Activated naive CD8-positive, alpha-beta T cell treated with anti-CD3 and anti-CD28 coated beads, Interleukin-2, amount 50 U/mL, for 24 hours (primary cell): ENCODE measurements at regions not wholly inside any gene's neighbourhood (a gene's known extent, or its start where the extent isn't known, plus 50 kb on each side); places are given as distances from the start of the nearest gene placed in this dataset.
"Not testable (repeated sequence)": the region's sequence is repeated elsewhere in the genome, so short reads cannot be mapped to it uniquely, and the experiment has no call there.

ENCODE experiments used
- ATAC-seq: fragments of 150-1000 bp; cut with Tn5 transposase; one replicate; pipeline ENCODE4 v1.10.0; 2021
- DNase-seq: peaks from one replicate; pipeline ENCODE4 v3.0.0; 2021
- H3K27ac Mint-ChIP-seq: one replicate; pipeline ENCODE4 v1.8.0; 2021; ENCODE audit warnings: mild to moderate bottlenecking, mixed read lengths
- H3K27me3 Mint-ChIP-seq: one replicate; pipeline ENCODE4 v1.8.0; 2021; ENCODE audit warnings: mixed read lengths
- H3K36me3 Mint-ChIP-seq: one replicate; pipeline ENCODE4 v1.8.0; 2021; ENCODE audit warnings: low read depth, mixed read lengths
- H3K4me1 Mint-ChIP-seq: one replicate; pipeline ENCODE4 v1.8.0; 2021; ENCODE audit warnings: mixed read lengths
- H3K4me3 Mint-ChIP-seq: one replicate; pipeline ENCODE4 v1.8.0; 2021; ENCODE audit warnings: mild to moderate bottlenecking, moderate library complexity, mixed read lengths
- H3K9me3 Mint-ChIP-seq: one replicate; pipeline ENCODE4 v1.8.0; 2021; ENCODE audit warnings: mixed read lengths

- Mint-ChIP-seq H3K27me3 (no peaks in the 10 kb centered on the region), H3K9me3 (peaks cover 5% of the 10 kb centered on the region), H3K4me3 (no peak overlapping the region), H3K36me3 (no peaks in the 10 kb centered on the region), H3K4me1 (no peaks in the 10 kb centered on the region), H3K27ac (no peak overlapping the region)
- ATAC-seq, result no peak
- no peak for DNase-seq
Observed at GRCh38 chr14:85074955-85075354, 455.0 kb upstream of the FLRT2 start.

DNA sequence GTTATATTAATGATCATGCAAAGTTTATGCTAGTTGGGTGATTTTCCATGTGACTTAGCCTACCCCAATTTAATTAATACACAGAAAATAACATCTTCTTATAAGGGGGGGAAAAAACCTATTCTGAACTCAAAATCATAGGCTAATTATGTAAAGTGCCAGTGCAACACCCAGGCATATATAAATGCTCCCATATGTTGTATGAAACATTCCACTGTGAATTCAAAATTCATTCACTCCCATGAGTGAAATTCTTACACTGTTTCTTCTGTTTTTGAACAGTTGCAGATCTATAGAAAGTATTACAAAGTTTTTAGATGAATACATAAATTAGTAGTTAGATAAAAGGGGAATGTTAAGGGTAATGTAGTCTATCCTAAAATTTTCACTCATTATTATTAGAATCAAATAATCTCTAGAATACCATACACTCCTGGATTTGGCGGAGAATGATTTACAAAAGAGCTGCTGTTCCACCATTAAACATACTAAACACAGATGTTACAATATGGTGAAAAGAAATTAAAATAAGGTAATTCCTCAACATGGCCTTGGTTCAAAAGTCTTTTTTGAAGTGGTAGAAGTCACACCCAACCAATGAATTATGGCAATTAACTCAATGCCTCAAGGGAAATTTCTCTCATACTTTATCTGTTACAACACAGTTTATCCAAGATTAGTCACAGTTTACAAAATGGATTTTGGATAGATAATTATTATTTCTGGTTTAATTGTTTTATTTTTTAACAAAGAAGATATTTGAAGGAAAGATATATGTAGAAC lies 454.1 kb upstream of the FLRT2 start:
- no peak overlapping the region for H3K4me3 Mint-ChIP-seq
- no peak for ATAC-seq
- no peaks in the 10 kb centered on the region for H3K36me3 Mint-ChIP-seq

GRCh38 chr14:85077716-85078115 lies 452.2 kb upstream of the FLRT2 start:
- DNase-seq, ATAC-seq, H3K27me3 Mint-ChIP-seq, H3K9me3 Mint-ChIP-seq, H3K36me3 Mint-ChIP-seq, H3K4me1 Mint-ChIP-seq, H3K4me3 Mint-ChIP-seq, H3K27ac Mint-ChIP-seq: not testable (repeated sequence)

More for the DNA sequence above, 454.1 kb upstream of the FLRT2 start:
- H3K27ac Mint-ChIP-seq, result no peak overlapping the region
- H3K27me3 Mint-ChIP-seq, result no peaks in the 10 kb centered on the region
- DNase-seq, result no peak
- H3K4me1 Mint-ChIP-seq, result no peaks in the 10 kb centered on the region
- peaks cover 5% of the 10 kb centered on the region for H3K9me3 Mint-ChIP-seq

DNA sequence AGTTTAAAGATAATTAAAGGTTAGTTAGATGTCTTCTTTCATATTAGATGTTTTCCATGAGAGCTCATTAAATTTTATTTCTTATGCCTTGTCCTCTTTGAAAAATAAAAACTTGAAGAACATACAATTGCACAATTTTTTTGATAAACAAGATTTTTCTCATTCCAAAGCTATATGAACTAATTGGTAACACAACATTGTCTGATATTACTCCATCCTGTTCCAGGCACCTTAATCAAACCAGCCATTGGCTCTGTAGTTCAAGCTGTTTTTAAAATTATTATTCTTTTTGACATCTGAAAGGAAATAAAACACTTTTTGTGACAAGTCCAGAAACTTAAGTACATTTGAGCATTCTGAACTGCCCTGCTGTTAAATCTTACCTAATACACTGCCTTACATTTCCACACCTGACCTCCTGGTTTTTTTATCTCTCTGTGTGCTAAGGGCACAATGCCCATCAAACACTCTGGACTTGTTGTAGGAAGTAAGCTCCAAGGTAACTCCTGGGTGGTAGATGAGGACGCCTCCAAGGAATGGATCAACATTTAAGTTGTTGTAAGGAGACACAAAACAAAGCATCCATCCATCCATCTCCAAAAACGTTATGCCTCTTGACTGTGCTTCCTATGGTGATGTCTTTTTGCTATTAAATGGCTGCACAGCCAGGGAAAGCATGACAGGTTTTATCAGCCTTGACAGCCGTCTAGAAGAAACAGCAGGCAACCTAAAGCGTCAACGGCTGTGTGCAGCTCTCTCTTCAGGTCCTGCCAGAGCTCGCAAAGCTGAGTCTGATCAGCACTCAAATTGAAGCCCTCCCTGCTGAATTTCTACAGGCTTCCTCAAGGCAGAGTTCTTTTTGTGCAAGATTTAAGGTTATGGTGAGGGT lies 449.9 kb upstream of the FLRT2 start:
- no peaks in the 10 kb centered on the region for H3K36me3 Mint-ChIP-seq
- no peak overlapping the region for H3K4me3 Mint-ChIP-seq
- ATAC-seq, result no peak
- peaks cover 8% of the 10 kb centered on the region for H3K9me3 Mint-ChIP-seq
- H3K27me3 Mint-ChIP-seq, result no peaks in the 10 kb centered on the region
- no peaks in the 10 kb centered on the region for H3K4me1 Mint-ChIP-seq
- no peak for DNase-seq
- H3K27ac Mint-ChIP-seq, result no peak overlapping the region

DNA sequence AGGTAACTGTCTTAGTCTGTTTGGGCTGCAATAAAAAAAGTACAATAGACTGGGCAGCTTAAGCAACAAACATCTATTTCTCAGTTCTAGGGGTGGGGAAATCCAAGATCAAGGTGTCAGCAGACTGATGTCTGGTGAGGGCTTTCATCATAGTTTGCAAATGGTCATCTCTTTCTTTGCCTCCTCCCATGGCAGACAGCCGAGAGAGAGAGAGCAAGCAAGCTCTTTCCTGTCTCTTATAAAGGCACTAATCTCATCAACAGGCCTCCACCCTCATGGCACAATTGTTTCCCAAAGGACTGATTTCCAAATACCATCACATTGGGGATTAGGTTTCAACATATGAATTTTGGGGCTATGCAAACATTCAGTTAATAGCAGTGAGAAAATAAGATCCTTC lies 445.6 kb upstream of the FLRT2 start:
- Mint-ChIP-seq H3K27ac (no peak overlapping the region), H3K27me3 (no peaks in the 10 kb centered on the region), H3K36me3 (no peaks in the 10 kb centered on the region), H3K4me3 (no peak overlapping the region), H3K4me1 (no peaks in the 10 kb centered on the region), H3K9me3 (peaks cover 12% of the 10 kb centered on the region)
- DNase-seq, result no peak
- ATAC-seq, result no peak

- no peaks in the 10 kb centered on the region for H3K27me3 Mint-ChIP-seq
- ATAC-seq (no peak), DNase-seq (no peak)
- no peak overlapping the region for H3K4me3 Mint-ChIP-seq
- no peaks in the 10 kb centered on the region for H3K4me1 Mint-ChIP-seq
- no peak overlapping the region for H3K27ac Mint-ChIP-seq
- H3K36me3 Mint-ChIP-seq, result no peaks in the 10 kb centered on the region
- peaks cover 7% of the 10 kb centered on the region for H3K9me3 Mint-ChIP-seq
Observed at GRCh38 chr14:85085981-85086380, 444.0 kb upstream of the FLRT2 start.

- Mint-ChIP-seq H3K4me3 (no peak overlapping the region), H3K9me3 (peaks cover 4% of the 10 kb centered on the region), H3K36me3 (no peaks in the 10 kb centered on the region), H3K27me3 (no peaks in the 10 kb centered on the region), H3K4me1 (no peaks in the 10 kb centered on the region), H3K27ac (no peak overlapping the region)
- DNase-seq, result no peak
- no peak for ATAC-seq
Observed at GRCh38 chr14:85087201-85087600, 442.7 kb upstream of the FLRT2 start.

GRCh38 chr14:85088192-85088591 lies 441.8 kb upstream of the FLRT2 start:
- ATAC-seq (no peak), DNase-seq (no peak)
- Mint-ChIP-seq H3K4me1 (no peaks in the 10 kb centered on the region), H3K4me3 (no peak overlapping the region), H3K27me3 (no peaks in the 10 kb centered on the region), H3K9me3 (peaks cover 4% of the 10 kb centered on the region), H3K27ac (no peak overlapping the region), H3K36me3 (no peaks in the 10 kb centered on the region)

GRCh38 chr14:85090681-85091080 lies 439.3 kb upstream of the FLRT2 start:
- Mint-ChIP-seq H3K9me3 (peaks cover 4% of the 10 kb centered on the region), H3K27me3 (no peaks in the 10 kb centered on the region), H3K4me3 (no peak overlapping the region), H3K4me1 (no peaks in the 10 kb centered on the region), H3K27ac (no peak overlapping the region), H3K36me3 (no peaks in the 10 kb centered on the region)
- ATAC-seq, result no peak
- no peak for DNase-seq

DNA sequence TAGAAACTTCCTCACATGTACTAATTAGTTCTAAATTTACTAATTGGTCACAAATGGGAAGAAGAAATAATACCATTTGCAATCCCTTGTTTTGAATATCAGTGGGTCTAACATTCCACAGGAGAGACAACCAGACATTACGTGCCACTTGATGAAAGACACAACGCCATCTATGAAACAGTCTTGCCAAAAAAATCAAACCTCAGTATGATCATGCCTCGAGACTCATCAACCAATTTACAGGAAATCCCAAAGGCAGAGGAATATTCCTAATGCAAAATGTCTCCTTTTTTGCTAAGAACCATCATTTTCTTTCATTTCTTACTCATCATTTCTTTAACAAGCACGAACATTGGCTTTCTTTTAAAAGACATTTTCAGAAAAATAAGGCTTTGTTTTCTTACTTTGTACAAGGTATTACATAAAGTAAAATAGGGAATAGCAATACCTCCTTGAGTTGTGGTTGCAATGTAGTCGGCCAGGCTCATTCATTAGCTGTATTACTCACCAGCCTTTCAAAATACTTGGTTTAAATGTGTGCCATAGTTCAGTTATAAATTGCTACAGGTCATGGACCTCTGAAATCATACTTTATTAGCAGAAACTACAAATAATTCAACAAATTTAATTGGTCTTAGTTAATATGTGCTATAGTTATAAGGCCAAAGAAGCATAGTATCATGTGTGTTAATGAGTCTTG lies 436.2 kb upstream of the FLRT2 start:
- ATAC-seq (no peak), DNase-seq (no peak)
- no peaks in the 10 kb centered on the region for H3K9me3 Mint-ChIP-seq
- H3K27ac Mint-ChIP-seq, result no peak overlapping the region
- no peaks in the 10 kb centered on the region for H3K27me3 Mint-ChIP-seq
- no peaks in the 10 kb centered on the region for H3K4me1 Mint-ChIP-seq
- no peaks in the 10 kb centered on the region for H3K36me3 Mint-ChIP-seq
- H3K4me3 Mint-ChIP-seq, result no peak overlapping the region

DNA sequence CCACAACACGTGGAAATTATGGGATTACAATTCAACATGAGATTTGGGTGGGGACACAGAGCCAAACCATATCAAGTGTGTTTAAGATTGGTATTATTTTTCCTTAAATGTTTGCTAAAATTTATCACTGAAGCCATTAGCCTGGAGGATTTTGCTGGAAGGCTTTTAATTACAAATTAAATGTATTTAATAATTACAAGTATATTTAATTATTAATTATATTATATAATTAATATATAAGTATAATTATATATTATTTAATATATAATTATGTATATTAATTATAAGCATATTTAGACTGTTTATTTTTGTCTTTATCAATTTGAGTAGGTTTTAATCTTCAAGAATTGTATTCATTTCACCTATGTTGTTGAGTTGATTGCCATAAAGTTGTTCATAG lies 427.4 kb upstream of the FLRT2 start:
- DNase-seq, result no peak
- H3K4me1 Mint-ChIP-seq, result no peaks in the 10 kb centered on the region
- H3K9me3 Mint-ChIP-seq, result peaks cover 2% of the 10 kb centered on the region
- no peaks in the 10 kb centered on the region for H3K27me3 Mint-ChIP-seq
- ATAC-seq, result no peak
- no peak overlapping the region for H3K4me3 Mint-ChIP-seq
- H3K27ac Mint-ChIP-seq, result no peak overlapping the region
- H3K36me3 Mint-ChIP-seq, result no peaks in the 10 kb centered on the region

- peaks cover 12% of the 10 kb centered on the region for H3K9me3 Mint-ChIP-seq
- DNase-seq, result no peak
- no peaks in the 10 kb centered on the region for H3K27me3 Mint-ChIP-seq
- no peaks in the 10 kb centered on the region for H3K36me3 Mint-ChIP-seq
- no peak overlapping the region for H3K4me3 Mint-ChIP-seq
- H3K27ac Mint-ChIP-seq, result no peak overlapping the region
- no peaks in the 10 kb centered on the region for H3K4me1 Mint-ChIP-seq
- ATAC-seq, result no peak
Observed at GRCh38 chr14:85106506-85106905, 423.4 kb upstream of the FLRT2 start.

DNA sequence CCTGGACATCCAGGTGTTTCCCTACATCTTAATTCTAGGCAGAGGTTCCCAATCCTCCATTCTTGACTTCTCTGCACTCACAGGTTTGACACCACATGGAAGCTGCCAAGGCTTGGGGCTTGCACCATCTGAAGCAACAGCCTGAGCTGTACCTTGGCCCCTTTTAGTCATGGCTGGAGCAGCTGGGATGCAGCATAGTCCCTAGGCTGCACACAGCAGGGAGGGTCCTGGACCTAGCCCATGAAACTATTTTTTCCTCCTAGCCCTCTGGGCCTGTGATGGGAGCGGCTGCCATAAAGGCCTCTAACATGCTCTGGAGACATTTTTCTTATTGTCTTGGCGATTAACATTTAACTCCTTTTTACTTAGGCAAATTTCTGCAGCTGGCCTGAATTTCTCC lies 417.2 kb upstream of the FLRT2 start:
- no peaks in the 10 kb centered on the region for H3K4me1 Mint-ChIP-seq
- H3K9me3 Mint-ChIP-seq, result peaks cover 13% of the 10 kb centered on the region
- no peak overlapping the region for H3K27ac Mint-ChIP-seq
- H3K36me3 Mint-ChIP-seq, result no peaks in the 10 kb centered on the region
- H3K4me3 Mint-ChIP-seq, result no peak overlapping the region
- DNase-seq, result no peak
- no peak for ATAC-seq
- H3K27me3 Mint-ChIP-seq, result no peaks in the 10 kb centered on the region

- Mint-ChIP-seq H3K36me3 (no peaks in the 10 kb centered on the region), H3K4me3 (no peak overlapping the region), H3K4me1 (no peaks in the 10 kb centered on the region), H3K27ac (no peak overlapping the region), H3K27me3 (no peaks in the 10 kb centered on the region), H3K9me3 (peaks cover 11% of the 10 kb centered on the region)
- ATAC-seq (no peak), DNase-seq (no peak)
Observed at GRCh38 chr14:85115921-85116320, 414.0 kb upstream of the FLRT2 start.

DNA sequence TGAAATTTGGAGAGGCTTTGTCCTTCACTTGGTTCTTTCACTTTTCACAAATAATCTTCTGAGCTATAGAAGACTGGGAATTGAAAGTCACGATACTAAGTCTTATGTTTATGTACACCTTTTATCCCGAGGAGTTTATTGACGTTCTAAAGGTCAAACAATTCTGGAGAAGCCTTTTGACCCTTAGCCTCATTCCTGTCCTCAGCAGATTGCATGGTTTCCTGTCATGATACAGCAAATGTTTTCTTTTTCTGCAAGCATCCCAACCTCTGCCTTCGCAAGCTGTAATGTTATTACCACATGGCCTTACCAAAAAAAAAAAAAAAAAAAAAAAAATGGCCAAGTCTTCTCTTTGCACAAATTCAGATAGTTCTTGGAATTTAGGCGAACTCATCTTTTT lies 411.7 kb upstream of the FLRT2 start:
- DNase-seq (no peak), ATAC-seq (no peak)
- Mint-ChIP-seq H3K36me3 (no peaks in the 10 kb centered on the region), H3K27ac (no peak overlapping the region), H3K9me3 (peaks cover 6% of the 10 kb centered on the region), H3K27me3 (no peaks in the 10 kb centered on the region), H3K4me1 (no peaks in the 10 kb centered on the region), H3K4me3 (no peak overlapping the region)
